Neuronal stem cell (in vitro differentiated cells): ENCODE measurements at regions not wholly inside any gene's neighbourhood (a gene's known extent, or its start where the extent isn't known, plus 50 kb on each side); places are given as distances from the start of the nearest gene placed in this dataset.

ENCODE experiments used
- DNase-seq: peaks from one replicate; pipeline ENCODE4 v3.0.0-alpha.2; 2013; ENCODE audit warnings: low spot score
- H2AFZ ChIP-seq: one replicate; pipeline ENCODE4 v1.6.1; 2013; ENCODE audit warnings: mild to moderate bottlenecking, low read length, inconsistent platforms
- H2AK5ac ChIP-seq: 2 replicates; pipeline ENCODE4 v1.6.1; 2013; ENCODE audit warnings: low read depth, mild to moderate bottlenecking, inconsistent platforms, low read length, moderate library complexity, mixed read lengths
- H2BK120ac ChIP-seq: 2 replicates; pipeline ENCODE4 v1.6.1; 2013; ENCODE audit warnings: low read depth, mild to moderate bottlenecking, inconsistent platforms, low read length, moderate library complexity, mixed read lengths
- H2BK12ac ChIP-seq: one replicate; pipeline ENCODE4 v1.6.1; 2013; ENCODE audit warnings: low read length, inconsistent platforms
- H2BK15ac ChIP-seq: 2 replicates; pipeline ENCODE4 v1.6.1; 2013; ENCODE audit warnings: mild to moderate bottlenecking, low read length, inconsistent platforms, mixed read lengths
- H2BK5ac ChIP-seq: one replicate; pipeline ENCODE4 v1.6.1; 2013; ENCODE audit warnings: inconsistent platforms, mild to moderate bottlenecking, low read length, moderate library complexity
- H3K14ac ChIP-seq: one replicate; pipeline ENCODE4 v1.6.1; 2013; ENCODE audit warnings: low read length, inconsistent platforms
- H3K18ac ChIP-seq: 2 replicates; pipeline ENCODE4 v1.6.1; 2013; ENCODE audit warnings: low read length, inconsistent platforms
- H3K23ac ChIP-seq: 2 replicates; pipeline ENCODE4 v1.6.1; 2013; ENCODE audit warnings: low read depth, mild to moderate bottlenecking, mixed read lengths, low read length, inconsistent platforms; ENCODE audit not compliant: poor library complexity
- H3K27ac ChIP-seq: replicated peaks from 3 replicates; pipeline ENCODE4 v1.5.1; 2013; ENCODE audit warnings: low read length, inconsistent platforms
- H3K27me3 ChIP-seq, 3 experiments: 2 replicates each; pipeline ENCODE4 v1.6.1; 2013; ENCODE audit warnings: low read length in 3 of 3, mild to moderate bottlenecking in 2 of 3, inconsistent platforms in 1 of 3, low read depth in 1 of 3, mixed read lengths in 1 of 3, moderate library complexity in 1 of 3; ENCODE audit not compliant: control insufficient read depth in 3 of 3, insufficient read depth in 3 of 3
- H3K36me3 ChIP-seq, 2 donors: replicated peaks in 1 of 2; 2 replicates each; pipeline ENCODE4 v1.6.1; 2013; ENCODE audit warnings: low read length in 2 of 2; ENCODE audit not compliant: control insufficient read depth in 2 of 2, insufficient read depth in 2 of 2
- H3K4ac ChIP-seq: 2 replicates; pipeline ENCODE4 v1.6.1; 2013; ENCODE audit warnings: inconsistent platforms, mild to moderate bottlenecking, low read length, moderate library complexity
- H3K4me1 ChIP-seq, 2 donors: 1 replicate in 1 of 2; 2 replicates in 1 of 2; pipeline ENCODE4 v1.6.1; 2013; ENCODE audit warnings: low read length in 2 of 2, low read depth in 1 of 2; ENCODE audit not compliant: control insufficient read depth in 2 of 2, insufficient read depth in 1 of 2
- H3K4me2 ChIP-seq: one replicate; pipeline ENCODE4 v1.6.1; 2013; ENCODE audit warnings: mild to moderate bottlenecking, low read length, inconsistent platforms; ENCODE audit not compliant: insufficient read depth, poor library complexity, severe bottlenecking
- H3K4me3 ChIP-seq, 2 donors: 2 replicates each; pipeline ENCODE4 v1.5.1; 2013; ENCODE audit warnings: low read length in 2 of 2, mild to moderate bottlenecking in 2 of 2, inconsistent platforms in 1 of 2, moderate library complexity in 1 of 2
- H3K79me1 ChIP-seq: one replicate; pipeline ENCODE4 v1.6.1; 2013; ENCODE audit warnings: low read depth, mild to moderate bottlenecking, inconsistent platforms, low read length, moderate library complexity
- H3K9ac ChIP-seq: one replicate; pipeline ENCODE4 v1.6.1; 2013; ENCODE audit warnings: mild to moderate bottlenecking, low read depth, low read length, inconsistent platforms; ENCODE audit not compliant: poor library complexity
- H3K9me3 ChIP-seq, 2 donors: replicated peaks in 1 of 2; 2 replicates each; pipeline versions ENCODE3 to v1.6.1; 2013; ENCODE audit warnings: low read length in 2 of 2, mild to moderate bottlenecking in 2 of 2, inconsistent platforms in 1 of 2, low read depth in 1 of 2, mixed read lengths in 1 of 2, moderate library complexity in 1 of 2; ENCODE audit not compliant: control insufficient read depth in 2 of 2, insufficient read depth in 1 of 2
- H4K8ac ChIP-seq: one replicate; pipeline ENCODE4 v1.6.1; 2013; ENCODE audit warnings: low read depth, mild to moderate bottlenecking, inconsistent platforms, low read length, moderate library complexity
- H4K91ac ChIP-seq: one replicate; pipeline ENCODE4 v1.6.1; 2013; ENCODE audit warnings: low read length, low read depth, mild to moderate bottlenecking, inconsistent platforms; ENCODE audit not compliant: poor library complexity
- WGBS, 2 donors: extraction: QIAGEN DNeasy Blood & Tissue Kit; methylation state at CpG; one replicate each; pipeline ENCODE4 v1.1.7; 2013; ENCODE audit warnings: missing lambda C conversion rate in 2 of 2, mixed read lengths in 1 of 2; ENCODE audit not compliant: insufficient read length in 2 of 2, insufficient replicate concordance in 1 of 2; ENCODE audit errors: extremely low coverage in 2 of 2; 5-methylcytosine and 5-hydroxymethylcytosine counted together

DNA sequence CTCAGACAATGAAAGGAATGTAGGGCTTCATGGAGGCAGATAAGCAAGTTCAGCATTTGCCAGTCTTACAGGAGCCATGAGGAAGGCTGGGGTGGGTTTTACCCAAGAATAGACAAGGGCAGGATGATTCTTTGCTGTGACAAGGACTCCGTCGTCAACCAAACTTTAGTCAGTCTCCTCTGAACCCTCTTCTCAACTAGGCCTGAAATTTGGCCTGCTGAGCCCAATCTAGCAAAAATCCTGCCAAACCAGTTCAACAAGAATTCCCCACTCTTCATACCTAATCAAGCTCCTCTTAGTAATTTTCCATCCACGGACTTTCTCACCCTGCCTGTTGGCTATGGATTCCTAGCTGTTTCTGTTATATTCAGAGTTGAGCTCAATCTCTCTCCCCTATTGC is 280.5 kb downstream of the TBL1XR1 start:
- Histone ChIP-seq H3K4me2 (no peak overlapping the region), H3K4ac (no peak overlapping the region), H3K79me1 (no peaks in the 10 kb centered on the region), H2BK120ac (no peak overlapping the region), H3K14ac (no peak overlapping the region), H3K4me3 (no peak overlapping the region), H2AK5ac (no peak overlapping the region), H3K18ac (no peak overlapping the region), H3K9ac (no peak overlapping the region), H2AFZ (no peak overlapping the region), H3K36me3 (no peaks in the 10 kb centered on the region), H4K91ac (no peak overlapping the region), H3K9me3 (no peaks in the 10 kb centered on the region), H2BK15ac (no peak overlapping the region), H3K23ac (no peak overlapping the region), H3K27me3 (no peaks in the 10 kb centered on the region), H2BK12ac (no peak overlapping the region), H2BK5ac (no peak overlapping the region), H4K8ac (no peak overlapping the region), H3K4me1 (peaks cover 0 to 2% of the 10 kb centered on the region in 2 donors), H3K27ac (no peak overlapping the region)
- no CpG with 5 or more reads among the region's 3 CpGs for WGBS, 2 donors
- DNase-seq = no peak

DNA sequence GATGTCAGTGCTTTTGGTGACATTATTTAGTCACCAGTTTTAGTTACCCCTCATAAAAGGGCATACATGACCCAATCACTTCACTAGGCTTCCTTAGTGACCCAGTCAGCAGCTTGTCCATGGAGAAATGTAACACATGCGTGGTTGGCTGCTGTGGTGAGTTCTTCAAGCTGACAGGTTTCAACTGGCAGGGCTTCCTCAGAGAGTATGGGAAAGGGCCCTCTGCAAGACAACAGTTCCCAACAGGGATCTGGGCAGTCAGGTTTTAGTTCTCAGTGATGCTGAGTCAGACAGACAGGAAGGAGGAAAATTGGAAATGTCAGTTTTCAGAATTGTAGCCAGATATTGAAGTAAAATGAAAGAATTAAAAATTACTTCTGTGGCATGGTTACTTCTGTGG is 282.5 kb downstream of the TBL1XR1 start:
- Histone ChIP-seq H3K9ac (no peak overlapping the region), H4K8ac (no peak overlapping the region), H2BK120ac (no peak overlapping the region), H3K27me3 (no peaks in the 10 kb centered on the region), H3K4me2 (no peak overlapping the region), H2AK5ac (no peak overlapping the region), H2BK12ac (no peak overlapping the region), H2BK5ac (no peak overlapping the region), H3K9me3 (no peaks in the 10 kb centered on the region), H3K27ac (no peak overlapping the region), H3K4ac (no peak overlapping the region), H4K91ac (no peak overlapping the region), H2BK15ac (no peak overlapping the region), H3K79me1 (no peaks in the 10 kb centered on the region), H3K18ac (no peak overlapping the region), H2AFZ (no peak overlapping the region), H3K23ac (no peak overlapping the region), H3K4me1 (no peaks in the 10 kb centered on the region), H3K14ac (no peak overlapping the region), H3K36me3 (no peaks in the 10 kb centered on the region), H3K4me3 (no peak overlapping the region)
- DNase-seq = no peak
- WGBS, 2 donors = no CpG with 5 or more reads among the region's 1 CpG

GRCh38 chr3:176911579-176911978 is 285.7 kb downstream of the TBL1XR1 start:
- no peak for DNase-seq
- Histone ChIP-seq H3K36me3 (no peaks in the 10 kb centered on the region), H2BK5ac (no peak overlapping the region), H3K9me3 (no peaks in the 10 kb centered on the region), H3K18ac (no peak overlapping the region), H3K9ac (no peak overlapping the region), H3K4me1 (no peaks in the 10 kb centered on the region), H3K23ac (no peak overlapping the region), H3K4me3 (no peak overlapping the region), H3K4me2 (no peak overlapping the region), H2BK15ac (no peak overlapping the region), H2BK120ac (no peak overlapping the region), H4K91ac (no peak overlapping the region), H3K79me1 (no peaks in the 10 kb centered on the region), H3K27ac (no peak overlapping the region), H3K4ac (no peak overlapping the region), H3K27me3 (no peaks in the 10 kb centered on the region), H2BK12ac (no peak overlapping the region), H2AK5ac (no peak overlapping the region), H4K8ac (no peak overlapping the region), H2AFZ (no peak overlapping the region), H3K14ac (no peak overlapping the region)
- WGBS, 2 donors = no CpG with 5 or more reads among the region's 1 CpG

DNA sequence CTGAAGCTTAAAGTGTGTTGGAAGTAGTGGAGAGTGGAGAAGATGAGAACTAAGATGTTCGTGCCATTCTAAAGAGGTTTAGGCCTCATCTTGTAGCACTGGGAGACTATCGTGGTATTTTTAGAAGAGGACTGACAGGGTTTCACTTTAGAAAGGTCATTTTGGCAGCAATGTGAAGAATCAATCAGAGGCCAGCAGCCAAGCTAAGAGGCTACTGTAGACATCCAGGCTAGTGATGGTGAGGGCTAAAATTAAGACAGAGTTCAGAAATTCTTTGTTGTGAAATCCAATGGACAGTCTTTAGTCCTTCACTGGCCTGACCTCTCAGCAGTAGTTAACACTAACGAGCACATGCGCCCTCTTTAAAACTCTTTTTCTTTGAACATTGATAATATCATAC is 288.2 kb downstream of the TBL1XR1 start:
- no CpG with 5 or more reads among the region's 4 CpGs for WGBS, 2 donors

More for the DNA sequence above, 288.2 kb downstream of the TBL1XR1 start:
- Histone ChIP-seq H3K27ac (no peak overlapping the region), H3K79me1 (no peaks in the 10 kb centered on the region), H3K18ac (no peak overlapping the region), H3K9ac (no peak overlapping the region), H3K4me1 (no peaks in the 10 kb centered on the region), H2AK5ac (no peak overlapping the region), H3K14ac (no peak overlapping the region), H3K4ac (no peak overlapping the region), H3K4me3 (no peak overlapping the region), H3K9me3 (no peaks in the 10 kb centered on the region), H2BK120ac (no peak overlapping the region), H2BK5ac (no peak overlapping the region), H3K36me3 (no peaks in the 10 kb centered on the region), H3K27me3 (no peaks in the 10 kb centered on the region), H2BK15ac (no peak overlapping the region), H2AFZ (no peak overlapping the region), H2BK12ac (no peak overlapping the region), H4K8ac (no peak overlapping the region), H3K4me2 (no peak overlapping the region), H3K23ac (no peak overlapping the region), H4K91ac (no peak overlapping the region)
- no peak for DNase-seq
